ENCODE measurements at regions not wholly inside any gene's neighbourhood (a gene's known extent, or its start where the extent isn't known, plus 50 kb on each side); places are given as distances from the start of the nearest gene placed in this dataset.

GRCh38 chr3:72386327-72387000 is 461.8 kb downstream of the SHQ1 start:
- peaks cover 0 to 85% (median 35%) of the 10 kb centered on the region in 4 donors for H3K4me1 ChIP-seq
- TF ChIP-seq POLR2A (IDR thresholded peaks at IDR 0.05) = no peak
- no peak for TF ChIP-seq CTCF (IDR thresholded peaks at IDR 0.05)
- no peak for TF ChIP-seq EP300 (IDR thresholded peaks at IDR 0.05)
- H3K9me3 ChIP-seq = no peaks in the 10 kb centered on the region
- 91 to 92% methylated on average over 6 of the region's 6 CpGs for WGBS, 2 donors
- no peaks in the 10 kb centered on the region for H3K36me3 ChIP-seq
- no peaks in the 10 kb centered on the region for H3K27me3 ChIP-seq
- no peak overlapping the region for H3K27ac ChIP-seq
- DNase-seq (ENCODE audit: low spot score in 2 of 2) = no peak
- no peak overlapping the region for H3K4me3 ChIP-seq

GRCh38 chr3:72385167-72385566 is 463.1 kb downstream of the SHQ1 start:
- no peak for DNase-seq (ENCODE audit: low spot score in 2 of 2)

GRCh38 chr3:72384602-72385001 is 463.6 kb downstream of the SHQ1 start:
- WGBS, 2 donors = 42 to 50% methylated on average over 5 of the region's 5 CpGs
- H3K4me1 ChIP-seq = peaks cover 0 to 86% (median 38%) of the 10 kb centered on the region in 4 donors
- DNase-seq (ENCODE audit: low spot score in 2 of 2) = no peak

More at GRCh38 chr3:72385167-72385566, 463.1 kb downstream of the SHQ1 start:
- WGBS, 2 donors = 93 to 96% methylated on average over 3 of the region's 3 CpGs
- Histone ChIP-seq H3K4me3 (no peak overlapping the region), H3K4me1 (peaks cover 0 to 86% (median 41%) of the 10 kb centered on the region in 4 donors), H3K9me3 (no peaks in the 10 kb centered on the region), H3K27ac (no peak overlapping the region), H3K36me3 (no peaks in the 10 kb centered on the region), H3K27me3 (no peaks in the 10 kb centered on the region)
- TF ChIP-seq EP300 (IDR thresholded peaks at IDR 0.05) = no peak
- no peak for TF ChIP-seq POLR2A (IDR thresholded peaks at IDR 0.05)
- TF ChIP-seq CTCF (IDR thresholded peaks at IDR 0.05) = no peak

GRCh38 chr3:72383883-72384282 is 464.4 kb downstream of the SHQ1 start:
- H3K27ac ChIP-seq = no peak overlapping the region
- H3K9me3 ChIP-seq = no peaks in the 10 kb centered on the region
- DNase-seq (ENCODE audit: low spot score in 2 of 2) = no peak
- H3K36me3 ChIP-seq = no peaks in the 10 kb centered on the region
- H3K27me3 ChIP-seq = no peaks in the 10 kb centered on the region
- peaks cover 0 to 88% (median 37%) of the 10 kb centered on the region in 4 donors for H3K4me1 ChIP-seq
- no peak overlapping the region for H3K4me3 ChIP-seq
- no peak for TF ChIP-seq POLR2A (IDR thresholded peaks at IDR 0.05)
- TF ChIP-seq EP300 (IDR thresholded peaks at IDR 0.05) = no peak
- no peak for TF ChIP-seq CTCF (IDR thresholded peaks at IDR 0.05)
- WGBS, 2 donors = 85 to 93% methylated on average over 4 of the region's 4 CpGs

More at GRCh38 chr3:72384602-72385001, 463.6 kb downstream of the SHQ1 start:
- no peaks in the 10 kb centered on the region for H3K36me3 ChIP-seq
- no peak overlapping the region for H3K4me3 ChIP-seq
- no peak overlapping the region for H3K27ac ChIP-seq
- TF ChIP-seq CTCF (IDR thresholded peaks at IDR 0.05) = no peak
- no peak for TF ChIP-seq EP300 (IDR thresholded peaks at IDR 0.05)
- no peak for TF ChIP-seq POLR2A (IDR thresholded peaks at IDR 0.05)
- no peaks in the 10 kb centered on the region for H3K27me3 ChIP-seq
- H3K9me3 ChIP-seq = no peaks in the 10 kb centered on the region

GRCh38 chr3:72383230-72383629 is 465.0 kb downstream of the SHQ1 start:
- peaks cover 0 to 91% (median 39%) of the 10 kb centered on the region in 4 donors for H3K4me1 ChIP-seq
- no peak for DNase-seq (ENCODE audit: low spot score in 2 of 2)
- no peaks in the 10 kb centered on the region for H3K9me3 ChIP-seq
- no peak overlapping the region for H3K4me3 ChIP-seq
- H3K27me3 ChIP-seq = no peaks in the 10 kb centered on the region
- no peak for TF ChIP-seq POLR2A (IDR thresholded peaks at IDR 0.05)
- TF ChIP-seq EP300 (IDR thresholded peaks at IDR 0.05) = no peak
- no peak for TF ChIP-seq CTCF (IDR thresholded peaks at IDR 0.05)
- WGBS, 2 donors = 85 to 94% methylated on average over 4 of the region's 4 CpGs
- peaks cover 0 to 6% (median 0%) of the 10 kb centered on the region in 3 donors for H3K36me3 ChIP-seq
- no peak overlapping the region for H3K27ac ChIP-seq
